Natural killer cell (primary cell): ENCODE measurements at regions not wholly inside any gene's neighbourhood (a gene's known extent, or its start where the extent isn't known, plus 50 kb on each side); places are given as distances from the start of the nearest gene placed in this dataset.

Experiments used
- ATAC-seq, 3 donors: fragments of 150-1000 bp in 2 of 3; fragments of 200-7000 bp in 1 of 3; cut with Tn5 transposase; 1 replicate in 1 of 3; 2 replicates in 2 of 3; pipeline ENCODE4 v1.10.0; 2021; ENCODE audit warnings: mild to moderate bottlenecking in 2 of 3, moderate library complexity in 2 of 3
- DNase-seq, 2 donors: peaks; one replicate each; pipeline versions ENCODE4 v3.0.0 to v3.0.0-alpha.2; 2013 to 2021; ENCODE audit warnings: mixed read lengths in 1 of 2
- H3K27ac ChIP-seq: one replicate; pipeline ENCODE4 v1.5.1; 2013; ENCODE audit warnings: mild to moderate bottlenecking, low read length
- H3K27me3 ChIP-seq: one replicate; pipeline ENCODE4 v1.6.1; 2013; ENCODE audit warnings: low read length; ENCODE audit not compliant: control insufficient read depth, insufficient read depth
- H3K36me3 ChIP-seq: one replicate; pipeline ENCODE4 v1.6.1; 2013; ENCODE audit warnings: low read length; ENCODE audit not compliant: control insufficient read depth, insufficient read depth
- H3K4me1 ChIP-seq: one replicate; pipeline ENCODE4 v1.6.1; 2013; ENCODE audit warnings: low read length; ENCODE audit not compliant: control insufficient read depth, insufficient read depth
- H3K4me3 ChIP-seq: one replicate; pipeline ENCODE4 v1.5.1; 2013; ENCODE audit warnings: low read length
- H3K9me3 ChIP-seq: one replicate; pipeline ENCODE4 v1.6.1; 2013; ENCODE audit warnings: low read length; ENCODE audit not compliant: control insufficient read depth, insufficient read depth
- H3K27ac Mint-ChIP-seq, 2 donors: one replicate each; pipeline ENCODE4 v1.8.0; 2022; ENCODE audit warnings: mild to moderate bottlenecking in 2 of 2, mixed read lengths in 2 of 2, moderate library complexity in 1 of 2
- H3K27me3 Mint-ChIP-seq, 2 donors: one replicate each; pipeline ENCODE4 v1.8.0; 2022; ENCODE audit warnings: low read depth in 2 of 2, mixed read lengths in 2 of 2
- H3K36me3 Mint-ChIP-seq: one replicate; pipeline ENCODE4 v1.8.0; 2022; ENCODE audit warnings: mixed read lengths
- H3K4me1 Mint-ChIP-seq, 2 donors: one replicate each; pipeline ENCODE4 v1.8.0; 2022; ENCODE audit warnings: mixed read lengths in 2 of 2
- H3K4me3 Mint-ChIP-seq: one replicate; pipeline ENCODE4 v1.8.0; 2022; ENCODE audit warnings: mild to moderate bottlenecking, moderate library complexity, mixed read lengths
- H3K9me3 Mint-ChIP-seq, 2 donors: one replicate each; pipeline ENCODE4 v1.8.0; 2022; ENCODE audit warnings: mixed read lengths in 2 of 2
- WGBS: methylation state at CpG from one replicate; pipeline ENCODE4 v1.1.7; 2013; ENCODE audit warnings: missing lambda C conversion rate; ENCODE audit not compliant: insufficient coverage; 5-methylcytosine and 5-hydroxymethylcytosine counted together
- intact Hi-C: fragments of 100-400 bp; cut with micrococcal nuclease; formaldehyde crosslinking; loops from one replicate; pipeline ENCODE4 v1.14.2; 2022
- TF ChIP-seq, protein P1 (sequence below): fragments of 200-600 bp; IDR thresholded peaks from one replicate; pipeline ENCODE4 v1.8.0; 2022; ENCODE audit warnings: antibody characterized with exemption

DNA sequence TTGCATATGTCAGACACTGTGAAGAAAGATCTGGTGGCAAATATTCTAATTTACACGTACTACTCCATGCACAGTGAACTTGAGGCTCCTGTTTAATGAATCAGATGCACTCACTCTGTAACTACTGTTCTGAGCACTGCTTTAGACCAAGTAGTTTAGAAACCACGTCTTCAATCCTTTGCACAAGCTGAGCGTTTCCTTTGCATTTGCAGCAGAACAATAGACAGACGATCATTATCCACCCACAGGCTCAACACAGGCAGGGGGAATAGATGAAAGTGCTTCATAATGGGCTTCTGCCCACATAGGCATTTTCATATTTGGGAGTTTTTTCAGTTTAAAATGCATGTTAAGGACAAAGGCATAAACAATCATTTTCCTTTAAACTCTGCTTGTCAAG lies 423.3 kb upstream of the ADAMTS16 start:
- TF ChIP-seq, protein P1, sequence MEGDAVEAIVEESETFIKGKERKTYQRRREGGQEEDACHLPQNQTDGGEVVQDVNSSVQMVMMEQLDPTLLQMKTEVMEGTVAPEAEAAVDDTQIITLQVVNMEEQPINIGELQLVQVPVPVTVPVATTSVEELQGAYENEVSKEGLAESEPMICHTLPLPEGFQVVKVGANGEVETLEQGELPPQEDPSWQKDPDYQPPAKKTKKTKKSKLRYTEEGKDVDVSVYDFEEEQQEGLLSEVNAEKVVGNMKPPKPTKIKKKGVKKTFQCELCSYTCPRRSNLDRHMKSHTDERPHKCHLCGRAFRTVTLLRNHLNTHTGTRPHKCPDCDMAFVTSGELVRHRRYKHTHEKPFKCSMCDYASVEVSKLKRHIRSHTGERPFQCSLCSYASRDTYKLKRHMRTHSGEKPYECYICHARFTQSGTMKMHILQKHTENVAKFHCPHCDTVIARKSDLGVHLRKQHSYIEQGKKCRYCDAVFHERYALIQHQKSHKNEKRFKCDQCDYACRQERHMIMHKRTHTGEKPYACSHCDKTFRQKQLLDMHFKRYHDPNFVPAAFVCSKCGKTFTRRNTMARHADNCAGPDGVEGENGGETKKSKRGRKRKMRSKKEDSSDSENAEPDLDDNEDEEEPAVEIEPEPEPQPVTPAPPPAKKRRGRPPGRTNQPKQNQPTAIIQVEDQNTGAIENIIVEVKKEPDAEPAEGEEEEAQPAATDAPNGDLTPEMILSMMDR, result no peak
- Mint-ChIP-seq H3K4me3 (no peak overlapping the region), H3K36me3 (peaks cover 11% of the 10 kb centered on the region), H3K4me1 (no peaks in the 10 kb centered on the region), H3K27ac (no peak overlapping the region), H3K9me3 (peaks cover 7 to 16% of the 10 kb centered on the region in 2 donors), H3K27me3 (no peaks in the 10 kb centered on the region)
- WGBS, result 37% methylated on average over 3 of the region's 4 CpGs
- ATAC-seq, result no peak
- Histone ChIP-seq H3K4me1 (no peaks in the 10 kb centered on the region), H3K27me3 (no peaks in the 10 kb centered on the region), H3K27ac (no peak overlapping the region), H3K4me3 (no peak overlapping the region), H3K36me3 (no peaks in the 10 kb centered on the region), H3K9me3 (peaks cover 4% of the 10 kb centered on the region)
- intact Hi-C loops, result no loop called here
- DNase-seq, result no peak

- peaks cover 8% of the 10 kb centered on the region for H3K36me3 Mint-ChIP-seq
- H3K27me3 Mint-ChIP-seq, result no peaks in the 10 kb centered on the region
- Histone ChIP-seq H3K27ac (no peak overlapping the region), H3K9me3 (peaks cover 4% of the 10 kb centered on the region), H3K4me3 (no peak overlapping the region), H3K4me1 (no peaks in the 10 kb centered on the region), H3K36me3 (no peaks in the 10 kb centered on the region), H3K27me3 (no peaks in the 10 kb centered on the region)
- 60% methylated on average over 1 of the region's 1 CpG for WGBS
- no peaks in the 10 kb centered on the region for H3K4me1 Mint-ChIP-seq
- DNase-seq, result no peak
- TF ChIP-seq, protein P1, result no peak
- H3K4me3 Mint-ChIP-seq, result no peak overlapping the region
- intact Hi-C loops, result no loop called here
- H3K9me3 Mint-ChIP-seq, result peaks cover 5 to 13% of the 10 kb centered on the region in 2 donors
- no peak for ATAC-seq
- no peak overlapping the region for H3K27ac Mint-ChIP-seq
Measured at GRCh38 chr5:4717446-4717845, 422.7 kb upstream of the ADAMTS16 start.

- Mint-ChIP-seq H3K36me3 (no peaks in the 10 kb centered on the region), H3K9me3 (peaks cover 6 to 11% of the 10 kb centered on the region in 2 donors), H3K4me3 (no peak overlapping the region), H3K4me1 (no peaks in the 10 kb centered on the region), H3K27me3 (no peaks in the 10 kb centered on the region), H3K27ac (no peak overlapping the region)
- ATAC-seq (no peak), DNase-seq (no peak)
- TF ChIP-seq, protein P1, result no peak
- Histone ChIP-seq H3K36me3 (no peaks in the 10 kb centered on the region), H3K9me3 (peaks cover 4% of the 10 kb centered on the region), H3K4me3 (no peak overlapping the region), H3K4me1 (no peaks in the 10 kb centered on the region), H3K27ac (no peak overlapping the region), H3K27me3 (no peaks in the 10 kb centered on the region)
- WGBS, result 78% methylated on average over 6 of the region's 6 CpGs
- intact Hi-C loops, result no loop called here
Measured at GRCh38 chr5:4720831-4721230, 419.3 kb upstream of the ADAMTS16 start.

GRCh38 chr5:4722886-4723285 lies 417.2 kb upstream of the ADAMTS16 start:
- H3K27me3 Mint-ChIP-seq, result no peaks in the 10 kb centered on the region
- TF ChIP-seq, protein P1, result no peak
- no peaks in the 10 kb centered on the region for H3K36me3 Mint-ChIP-seq
- Histone ChIP-seq H3K27me3 (no peaks in the 10 kb centered on the region), H3K9me3 (peaks cover 4% of the 10 kb centered on the region), H3K27ac (no peak overlapping the region), H3K36me3 (no peaks in the 10 kb centered on the region), H3K4me1 (no peaks in the 10 kb centered on the region), H3K4me3 (no peak overlapping the region)
- 83% methylated on average over 2 of the region's 2 CpGs for WGBS
- H3K27ac Mint-ChIP-seq, result no peak overlapping the region
- no peak for DNase-seq
- intact Hi-C loops, result no loop called here
- H3K4me3 Mint-ChIP-seq, result no peak overlapping the region
- H3K9me3 Mint-ChIP-seq, result peaks cover 4 to 14% of the 10 kb centered on the region in 2 donors
- no peaks in the 10 kb centered on the region for H3K4me1 Mint-ChIP-seq
- no peak for ATAC-seq
